GM12878 (cell line): ENCODE measurements at regions not wholly inside any gene's neighbourhood (a gene's known extent, or its start where the extent isn't known, plus 50 kb on each side); places are given as distances from the start of the nearest gene placed in this dataset.

Source experiments
- RAD21 ChIP-seq: IDR thresholded peaks from 2 replicates; pipeline ENCODE4 v1.6.1; 2011; ENCODE audit warnings: mild to moderate bottlenecking, low read depth, low read length, moderate library complexity; ENCODE audit not compliant: insufficient read depth
- SP1 ChIP-seq: IDR thresholded peaks from one replicate; pipeline ENCODE4 v1.6.1; 2011; ENCODE audit warnings: low read depth, low read length
- ZNF207 ChIP-seq: fragments of 450-650 bp; IDR thresholded peaks from 2 replicates; pipeline ENCODE4 v1.6.1; 2014; ENCODE audit warnings: antibody characterized with exemption, mild to moderate bottlenecking, borderline replicate concordance
- TF ChIP-seq, protein P1 (sequence below): fragments of 450-650 bp; conservative IDR thresholded peaks from 2 replicates; pipeline ENCODE4 v1.6.1; 2017; ENCODE audit warnings: mild to moderate bottlenecking, moderate library complexity
- TF ChIP-seq, protein P2 (sequence below): IDR thresholded peaks from 2 replicates; pipeline ENCODE4 v1.6.1; 2011; ENCODE audit warnings: mild to moderate bottlenecking, low read depth, low read length, moderate library complexity; ENCODE audit not compliant: insufficient replicate concordance

DNA sequence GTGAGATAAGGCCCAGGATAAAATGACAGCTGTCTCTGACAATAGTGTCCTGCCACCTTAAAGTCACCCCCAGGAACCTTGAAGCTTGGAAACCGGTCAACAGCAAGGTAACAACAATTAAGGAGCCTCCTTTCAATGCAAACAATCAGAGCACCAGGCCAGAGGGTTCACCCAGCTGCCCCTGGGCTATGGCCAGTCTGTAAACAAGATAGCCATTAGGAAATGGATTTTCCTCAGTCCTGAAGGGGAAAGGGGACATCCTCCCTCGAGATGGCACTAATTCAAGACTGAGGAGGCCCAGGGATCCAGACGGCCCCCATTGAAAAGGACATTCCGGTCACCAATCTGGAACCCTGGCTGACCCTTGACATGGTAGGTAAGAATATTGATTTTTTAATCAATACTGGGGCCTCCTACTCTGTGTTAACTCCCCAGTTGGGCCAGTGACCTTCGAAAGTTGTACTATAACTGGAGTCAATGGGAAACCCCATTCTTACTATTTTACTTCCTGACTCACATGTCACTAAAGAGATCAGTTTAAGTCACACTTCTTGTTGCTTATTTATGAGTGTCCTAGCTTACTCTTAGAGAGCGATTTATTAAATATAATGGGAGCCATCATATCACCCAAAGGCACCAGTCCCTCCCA lies 61.7 kb upstream of the CT45A1 start:
- TF ChIP-seq ZNF207 (no peak), RAD21 (no peak), SP1 (no peak)
- TF ChIP-seq, protein P1, sequence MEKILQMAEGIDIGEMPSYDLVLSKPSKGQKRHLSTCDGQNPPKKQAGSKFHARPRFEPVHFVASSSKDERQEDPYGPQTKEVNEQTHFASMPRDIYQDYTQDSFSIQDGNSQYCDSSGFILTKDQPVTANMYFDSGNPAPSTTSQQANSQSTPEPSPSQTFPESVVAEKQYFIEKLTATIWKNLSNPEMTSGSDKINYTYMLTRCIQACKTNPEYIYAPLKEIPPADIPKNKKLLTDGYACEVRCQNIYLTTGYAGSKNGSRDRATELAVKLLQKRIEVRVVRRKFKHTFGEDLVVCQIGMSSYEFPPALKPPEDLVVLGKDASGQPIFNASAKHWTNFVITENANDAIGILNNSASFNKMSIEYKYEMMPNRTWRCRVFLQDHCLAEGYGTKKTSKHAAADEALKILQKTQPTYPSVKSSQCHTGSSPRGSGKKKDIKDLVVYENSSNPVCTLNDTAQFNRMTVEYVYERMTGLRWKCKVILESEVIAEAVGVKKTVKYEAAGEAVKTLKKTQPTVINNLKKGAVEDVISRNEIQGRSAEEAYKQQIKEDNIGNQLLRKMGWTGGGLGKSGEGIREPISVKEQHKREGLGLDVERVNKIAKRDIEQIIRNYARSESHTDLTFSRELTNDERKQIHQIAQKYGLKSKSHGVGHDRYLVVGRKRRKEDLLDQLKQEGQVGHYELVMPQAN = no peak
- TF ChIP-seq, protein P2, sequence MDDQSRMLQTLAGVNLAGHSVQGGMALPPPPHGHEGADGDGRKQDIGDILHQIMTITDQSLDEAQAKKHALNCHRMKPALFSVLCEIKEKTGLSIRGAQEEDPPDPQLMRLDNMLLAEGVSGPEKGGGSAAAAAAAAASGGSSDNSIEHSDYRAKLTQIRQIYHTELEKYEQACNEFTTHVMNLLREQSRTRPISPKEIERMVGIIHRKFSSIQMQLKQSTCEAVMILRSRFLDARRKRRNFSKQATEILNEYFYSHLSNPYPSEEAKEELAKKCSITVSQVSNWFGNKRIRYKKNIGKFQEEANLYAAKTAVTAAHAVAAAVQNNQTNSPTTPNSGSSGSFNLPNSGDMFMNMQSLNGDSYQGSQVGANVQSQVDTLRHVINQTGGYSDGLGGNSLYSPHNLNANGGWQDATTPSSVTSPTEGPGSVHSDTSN = no peak
